GM23248 (cell line): ENCODE measurements at regions not wholly inside any gene's neighbourhood (a gene's known extent, or its start where the extent isn't known, plus 50 kb on each side); places are given as distances from the start of the nearest gene placed in this dataset.
"Not testable (repeated sequence)": the region's sequence is repeated elsewhere in the genome, so short reads cannot be mapped to it uniquely, and the experiment has no call there.

Experiments
- DNase-seq: peaks from one replicate; pipeline ENCODE4 v3.0.0-alpha.2; 2015
- H2AFZ ChIP-seq: fragments of 200-600 bp; sonication (generic); 2 replicates; pipeline ENCODE4 v1.6.1; 2016; ENCODE audit warnings: antibody characterized with exemption
- H3F3A ChIP-seq: fragments of 200-600 bp; sonication (generic); 2 replicates; pipeline ENCODE4 v1.6.1; 2016; ENCODE audit warnings: mild to moderate bottlenecking, antibody characterized with exemption, mixed run types; ENCODE audit not compliant: insufficient read depth
- H3K27ac ChIP-seq: fragments of 200-600 bp; sonication (generic); 2 replicates; pipeline ENCODE4 v1.5.1; 2016; ENCODE audit warnings: mild to moderate bottlenecking
- H3K27me3 ChIP-seq: fragments of 200-600 bp; sonication (generic); replicated peaks from 2 replicates; pipeline ENCODE4 v1.6.1; 2016; ENCODE audit warnings: mild to moderate bottlenecking; ENCODE audit not compliant: insufficient read depth
- H3K36me3 ChIP-seq: fragments of 200-600 bp; sonication (generic); 2 replicates; pipeline ENCODE4 v1.6.1; 2016; ENCODE audit warnings: low read depth, mild to moderate bottlenecking
- H3K4me1 ChIP-seq: fragments of 200-600 bp; sonication (generic); 2 replicates; pipeline ENCODE4 v1.6.1; 2016; ENCODE audit warnings: mild to moderate bottlenecking; ENCODE audit not compliant: insufficient read depth
- H3K4me2 ChIP-seq: fragments of 200-600 bp; sonication (generic); one replicate; pipeline ENCODE4 v1.6.1; 2016; ENCODE audit warnings: mild to moderate bottlenecking; ENCODE audit not compliant: unreplicated experiment
- H3K4me3 ChIP-seq: fragments of 200-600 bp; sonication (generic); 2 replicates; pipeline ENCODE4 v1.5.1; 2016; ENCODE audit warnings: mild to moderate bottlenecking
- H3K79me2 ChIP-seq: fragments of 200-600 bp; sonication (generic); 2 replicates; pipeline ENCODE4 v1.6.1; 2016; ENCODE audit warnings: mild to moderate bottlenecking; ENCODE audit not compliant: insufficient read depth
- H3K9ac ChIP-seq: fragments of 200-600 bp; sonication (generic); 2 replicates; pipeline ENCODE4 v1.6.1; 2016; ENCODE audit warnings: mild to moderate bottlenecking
- H3K9me2 ChIP-seq: fragments of 200-600 bp; sonication (generic); 2 replicates; pipeline ENCODE4 v1.6.1; 2016; ENCODE audit warnings: mixed run types, mild to moderate bottlenecking, moderate library complexity; ENCODE audit not compliant: insufficient read depth
- H3K9me3 ChIP-seq: fragments of 200-600 bp; sonication (generic); one replicate; pipeline ENCODE4 v1.6.1; 2017; ENCODE audit warnings: low read depth
- H4K20me1 ChIP-seq: fragments of 200-600 bp; sonication (generic); 2 replicates; pipeline ENCODE4 v1.6.0; 2016; ENCODE audit not compliant: insufficient read depth
- EZH2 ChIP-seq: fragments of 200-600 bp; sonication (generic); IDR thresholded peaks from 2 replicates; pipeline ENCODE4 v1.6.1; 2018; ENCODE audit warnings: antibody characterized with exemption, mild to moderate bottlenecking; ENCODE audit not compliant: insufficient read depth, poor library complexity, severe bottlenecking
- EZH2phosphoT487 ChIP-seq: fragments of 200-600 bp; sonication (generic); IDR thresholded peaks from 2 replicates; pipeline ENCODE4 v1.6.1; 2018; ENCODE audit warnings: antibody characterized with exemption, moderate library complexity, mild to moderate bottlenecking, low read depth; ENCODE audit not compliant: insufficient read depth
- WGBS, 2 experiments: methylation state at CpG; one replicate each; pipeline ENCODE4 v1.1.6; 2015 to 2017; ENCODE audit warnings: low lambda C conversion rate in 2 of 2, low coverage in 1 of 2; ENCODE audit errors: missing lambda C conversion rate in 2 of 2; 5-methylcytosine and 5-hydroxymethylcytosine counted together
- in situ Hi-C: fragments of 300-500 bp; cut with MboI; formaldehyde crosslinking; loops from 2 replicates; pipeline ENCODE4 v1.15.0; 2020

DNA sequence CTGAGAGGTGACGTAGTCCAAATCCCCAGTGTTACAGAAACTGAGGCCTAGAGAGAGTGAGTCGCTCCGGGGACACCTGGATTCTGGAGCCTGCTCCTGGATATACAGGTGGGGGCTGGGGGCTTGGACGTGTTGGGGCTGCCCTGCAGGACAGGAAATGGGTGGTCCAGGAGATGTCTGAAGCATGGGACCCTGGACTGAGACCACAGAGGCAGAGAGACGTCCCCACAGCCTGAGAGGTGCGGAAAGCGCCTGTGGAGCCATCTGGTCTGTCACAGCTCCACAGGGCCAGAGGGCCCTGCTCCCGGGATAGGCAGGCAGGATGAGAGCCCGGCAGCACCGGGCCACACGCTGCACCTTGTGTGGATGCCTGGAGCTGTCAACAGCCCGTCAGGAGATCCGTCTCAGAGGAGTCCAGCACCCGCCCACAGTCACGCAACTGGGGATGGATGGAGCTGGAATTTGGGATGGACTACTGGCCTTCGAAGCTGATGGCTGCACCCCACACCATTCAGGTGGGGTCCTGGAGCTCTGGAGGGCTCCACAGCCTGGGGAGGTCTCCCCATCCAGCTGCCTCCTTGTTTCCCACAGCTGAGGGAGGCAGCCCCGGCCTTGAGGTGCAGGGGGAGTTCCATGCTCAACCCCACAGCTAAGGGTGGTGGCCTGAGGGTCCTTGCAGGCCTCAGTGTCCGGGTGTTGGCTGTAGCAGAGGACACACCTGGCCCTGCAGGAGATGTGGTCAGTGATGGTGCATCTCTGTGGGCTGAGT, 303.0 kb downstream of the NDUFA10 start:
- no peaks in the 10 kb centered on the region for H3K9me3 ChIP-seq
- TF ChIP-seq EZH2 (no peak), EZH2phosphoT487 (no peak)
- H3K27ac ChIP-seq, result no peak overlapping the region

GRCh38 chr2:239721531-239721930, 303.6 kb downstream of the NDUFA10 start:
- WGBS, 2 experiments, result 64 to 68% methylated on average over 11 of the region's 11 CpGs
- Histone ChIP-seq H3F3A (no peaks in the 10 kb centered on the region), H3K4me3 (no peak overlapping the region), H4K20me1 (no peaks in the 10 kb centered on the region), H3K9ac (no peak overlapping the region), H3K27me3 (no peaks in the 10 kb centered on the region), H3K4me2 (no peak overlapping the region), H3K27ac (no peak overlapping the region), H3K4me1 (no peaks in the 10 kb centered on the region), H3K79me2 (no peaks in the 10 kb centered on the region), H2AFZ (no peak overlapping the region), H3K36me3 (no peaks in the 10 kb centered on the region), H3K9me3 (no peaks in the 10 kb centered on the region), H3K9me2 (no peaks in the 10 kb centered on the region)
- no peak for TF ChIP-seq EZH2phosphoT487
- no peak for TF ChIP-seq EZH2
- DNase-seq, result no peak
- in situ Hi-C loops, result no loop called here

More for the DNA sequence above, 303.0 kb downstream of the NDUFA10 start:
- Histone ChIP-seq H3K9me2 (no peaks in the 10 kb centered on the region), H3K4me1 (no peaks in the 10 kb centered on the region), H3K36me3 (no peaks in the 10 kb centered on the region), H3K4me2 (no peak overlapping the region), H3F3A (no peaks in the 10 kb centered on the region), H4K20me1 (no peaks in the 10 kb centered on the region), H3K79me2 (no peaks in the 10 kb centered on the region), H2AFZ (no peak overlapping the region), H3K4me3 (no peak overlapping the region), H3K9ac (no peak overlapping the region), H3K27me3 (no peaks in the 10 kb centered on the region)
- in situ Hi-C loops, result no loop called here
- no peak for DNase-seq
- 58 to 60% methylated on average over 17 to 18 of the region's 18 CpGs for WGBS, 2 experiments

GRCh38 chr2:239720361-239721360, 304.5 kb downstream of the NDUFA10 start:
- no peaks in the 10 kb centered on the region for H3K79me2 ChIP-seq
- no peak overlapping the region for H3K9ac ChIP-seq
- no peak overlapping the region for H2AFZ ChIP-seq
- no peaks in the 10 kb centered on the region for H3K9me3 ChIP-seq
- H3K9me2 ChIP-seq, result no peaks in the 10 kb centered on the region
- 32 to 33% methylated on average over 27 of the region's 27 CpGs for WGBS, 2 experiments
- H3K27me3 ChIP-seq, result no peaks in the 10 kb centered on the region
- no peak for TF ChIP-seq EZH2
- no peak for TF ChIP-seq EZH2phosphoT487
- in situ Hi-C loops, result no loop called here
- no peak overlapping the region for H3K4me2 ChIP-seq
- H3K4me3 ChIP-seq, result no peak overlapping the region
- no peaks in the 10 kb centered on the region for H3F3A ChIP-seq
- no peaks in the 10 kb centered on the region for H4K20me1 ChIP-seq
- no peaks in the 10 kb centered on the region for H3K4me1 ChIP-seq
- DNase-seq, result peak; percentile 24
- no peaks in the 10 kb centered on the region for H3K36me3 ChIP-seq
- H3K27ac ChIP-seq, result no peak overlapping the region

DNA sequence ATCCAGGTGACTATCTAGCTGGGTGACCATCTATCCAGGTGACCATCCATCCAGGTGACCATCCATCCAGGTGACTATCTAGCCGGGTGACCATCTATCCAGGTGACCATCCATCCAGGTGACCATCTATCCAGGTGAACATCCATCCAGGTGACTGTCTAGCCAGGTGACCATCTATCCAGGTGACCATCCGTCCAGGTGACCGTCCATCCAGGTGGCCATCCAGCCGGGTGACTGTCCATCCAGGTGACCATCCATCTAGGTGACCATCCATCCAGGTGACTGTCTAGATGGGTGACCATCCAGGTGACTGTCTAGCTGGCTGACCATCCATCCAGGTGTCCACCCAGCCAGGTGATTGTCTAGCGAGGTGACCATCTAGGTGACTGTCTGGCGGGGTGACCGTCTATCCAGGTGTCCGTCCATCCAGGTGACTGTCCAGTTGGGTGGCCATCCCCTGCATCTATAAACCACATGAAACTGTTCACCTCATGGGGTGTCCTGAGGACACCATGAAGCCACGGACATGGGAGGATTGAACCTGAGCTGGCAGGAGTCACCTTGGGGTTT, 305.3 kb downstream of the NDUFA10 start:
- in situ Hi-C loops, result no loop called here
- TF ChIP-seq EZH2 (no peak), EZH2phosphoT487 (no peak)

DNA sequence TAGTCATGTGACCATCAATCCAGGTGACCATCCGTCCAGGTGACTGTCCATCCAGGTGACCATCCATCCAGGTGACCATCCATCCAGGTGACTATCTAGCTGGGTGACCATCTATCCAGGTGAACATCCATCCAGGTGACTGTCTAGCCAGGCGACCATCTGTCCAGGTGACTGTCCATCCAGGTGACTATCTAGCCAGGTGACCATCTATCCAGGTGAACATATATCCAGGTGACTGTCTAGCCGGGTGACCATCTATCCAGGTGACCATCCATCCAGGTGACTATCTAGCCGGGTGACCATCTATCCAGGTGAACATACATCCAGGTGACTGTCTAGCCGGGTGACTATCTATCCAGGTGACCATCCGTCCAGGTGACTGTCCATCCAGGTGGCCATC, 306.2 kb downstream of the NDUFA10 start:
- H3K9me2 ChIP-seq, H3K36me3 ChIP-seq, H3K27ac ChIP-seq, H3K9me3 ChIP-seq, DNase-seq, H3K4me2 ChIP-seq, H3K4me1 ChIP-seq, H2AFZ ChIP-seq, H3K4me3 ChIP-seq, H3F3A ChIP-seq, H3K9ac ChIP-seq, H3K79me2 ChIP-seq, H3K27me3 ChIP-seq, in situ Hi-C loops, H4K20me1 ChIP-seq: not testable (repeated sequence)
- WGBS, 2 experiments, result 45 to 50% methylated on average over 6 of the region's 6 CpGs

More for the DNA sequence above, 305.3 kb downstream of the NDUFA10 start:
- Histone ChIP-seq H3K4me3 (no peak overlapping the region), H3F3A (no peaks in the 10 kb centered on the region), H3K4me1 (no peaks in the 10 kb centered on the region), H3K36me3 (no peaks in the 10 kb centered on the region), H3K27ac (no peak overlapping the region), H3K9me3 (no peaks in the 10 kb centered on the region), H3K4me2 (no peak overlapping the region), H3K9ac (no peak overlapping the region), H4K20me1 (no peaks in the 10 kb centered on the region), H2AFZ (no peak overlapping the region), H3K9me2 (no peaks in the 10 kb centered on the region), H3K79me2 (no peaks in the 10 kb centered on the region), H3K27me3 (no peaks in the 10 kb centered on the region)
- 46 to 47% methylated on average over 8 of the region's 9 CpGs for WGBS, 2 experiments
- no peak for DNase-seq
